Lung (tissue), 11 donors: ENCODE measurements at regions not wholly inside any gene's neighbourhood (a gene's known extent, or its start where the extent isn't known, plus 50 kb on each side); places are given as distances from the start of the nearest gene placed in this dataset.

Experiments used
- ATAC-seq: fragments of 200-7000 bp; cut with Tn5 transposase; one replicate; pipeline ENCODE4 v1.9.1; 2020; ENCODE audit warnings: moderate number of reproducible peaks; ENCODE audit not compliant: insufficient read depth, low FRiP score
- DNase-seq, 3 donors: peaks; one replicate each; pipeline ENCODE4 v3.0.0-alpha.2; 2013 to 2017
- H3K27ac ChIP-seq, 2 donors: one replicate each; pipeline ENCODE4 v1.5.1; 2013; ENCODE audit warnings: mild to moderate bottlenecking in 2 of 2, moderate library complexity in 2 of 2, control low read depth in 1 of 2, inconsistent platforms in 1 of 2, low read depth in 1 of 2, low read length in 1 of 2
- H3K27me3 ChIP-seq, 3 donors: one replicate each; pipeline ENCODE4 v1.5.1; 2013; ENCODE audit warnings: low read length in 2 of 3; ENCODE audit not compliant: control insufficient read depth in 3 of 3, insufficient read depth in 3 of 3
- H3K36me3 ChIP-seq, 4 donors: one replicate each; pipeline ENCODE4 v1.5.1; 2013; ENCODE audit warnings: low read length in 4 of 4, mild to moderate bottlenecking in 1 of 4, moderate library complexity in 1 of 4; ENCODE audit not compliant: control insufficient read depth in 4 of 4, insufficient read depth in 4 of 4
- H3K4me1 ChIP-seq, 5 donors: one replicate each; pipeline ENCODE4 v1.5.1; 2013; ENCODE audit warnings: low read length in 5 of 5, mild to moderate bottlenecking in 2 of 5, moderate library complexity in 1 of 5; ENCODE audit not compliant: control insufficient read depth in 5 of 5, insufficient read depth in 5 of 5
- H3K4me3 ChIP-seq: one replicate; pipeline ENCODE4 v1.5.1; 2013; ENCODE audit warnings: mild to moderate bottlenecking, control low read depth, moderate library complexity
- H3K9ac ChIP-seq, 2 donors: one replicate each; pipeline ENCODE4 v1.5.1; 2013; ENCODE audit warnings: low read length in 2 of 2, control low read depth in 1 of 2; ENCODE audit not compliant: insufficient read depth in 1 of 2
- H3K9me3 ChIP-seq, 4 donors: one replicate each; pipeline ENCODE4 v1.5.1; 2013; ENCODE audit warnings: low read length in 3 of 4, mild to moderate bottlenecking in 1 of 4, moderate library complexity in 1 of 4; ENCODE audit not compliant: control insufficient read depth in 4 of 4, insufficient read depth in 3 of 4
- CTCF ChIP-seq: IDR thresholded peaks from 2 replicates; pipeline ENCODE4 v1.5.1; 2012; ENCODE audit warnings: mild to moderate bottlenecking; ENCODE audit errors: control extremely low read depth, extremely low read depth
- WGBS, 2 donors: extraction: QIAGEN DNeasy Blood & Tissue Kit; methylation state at CpG; one replicate each; pipeline ENCODE4 v1.1.7; 2013; 5-methylcytosine and 5-hydroxymethylcytosine counted together
- donor health status: control.
- donor health status: control.
- donor health status: Bipolar disorder and iron deficiency.
- donor health status: healthy.
- donor health status: DM: yes; HTN: yes; CAD: no.

- Histone ChIP-seq H3K4me3 (no peak overlapping the region), H3K9ac (no peak overlapping the region), H3K27me3 (no peaks in the 10 kb centered on the region), H3K27ac (no peak overlapping the region), H3K9me3 (no peaks in the 10 kb centered on the region), H3K4me1 (peaks cover 0 to 18% (median 8%) of the 10 kb centered on the region in 5 donors), H3K36me3 (no peaks in the 10 kb centered on the region)
- no peak for TF ChIP-seq CTCF
- 81 to 91% methylated on average over 2 of the region's 2 CpGs for WGBS, 2 donors
- no peak for DNase-seq
- no peak for ATAC-seq
These were observed 112.4 kb upstream of the ZNF217 start for GRCh38 chr20:53706008-53706465.

GRCh38 chr20:53702617-53703016, 109.0 kb upstream of the ZNF217 start:
- Histone ChIP-seq H3K36me3 (no peaks in the 10 kb centered on the region), H3K4me1 (peaks cover 0 to 17% (median 2%) of the 10 kb centered on the region in 5 donors), H3K9ac (no peak overlapping the region), H3K9me3 (no peaks in the 10 kb centered on the region), H3K4me3 (no peak overlapping the region), H3K27me3 (no peaks in the 10 kb centered on the region), H3K27ac (no peak overlapping the region)
- ATAC-seq (no peak), DNase-seq (no peak)
- WGBS, 2 donors, result 98% methylated on average over 10 of the region's 10 CpGs
- TF ChIP-seq CTCF, result no peak

GRCh38 chr20:53699906-53700305, 106.3 kb upstream of the ZNF217 start:
- Histone ChIP-seq H3K4me1 (no peaks in the 10 kb centered on the region), H3K9ac (no peak overlapping the region), H3K9me3 (no peaks in the 10 kb centered on the region), H3K4me3 (no peak overlapping the region), H3K27ac (no peak overlapping the region), H3K36me3 (no peaks in the 10 kb centered on the region), H3K27me3 (no peaks in the 10 kb centered on the region)
- no peak for DNase-seq
- no peak for ATAC-seq
- no peak for TF ChIP-seq CTCF

GRCh38 chr20:53699085-53699674, 105.5 kb upstream of the ZNF217 start:
- TF ChIP-seq CTCF, result no peak
- ATAC-seq, result no peak

More at GRCh38 chr20:53699085-53699674, 105.5 kb upstream of the ZNF217 start:
- H3K4me1 ChIP-seq, result no peaks in the 10 kb centered on the region
- H3K4me3 ChIP-seq, result no peak overlapping the region
- no peak overlapping the region for H3K27ac ChIP-seq
- DNase-seq, result no peak
- H3K9ac ChIP-seq, result no peak overlapping the region
- 67 to 72% methylated on average over 3 of the region's 3 CpGs for WGBS, 2 donors
- no peaks in the 10 kb centered on the region for H3K36me3 ChIP-seq
- no peaks in the 10 kb centered on the region for H3K9me3 ChIP-seq
- H3K27me3 ChIP-seq, result no peaks in the 10 kb centered on the region
